ENCODE measurements at regions not wholly inside any gene's neighbourhood (a gene's known extent, or its start where the extent isn't known, plus 50 kb on each side); places are given as distances from the start of the nearest gene placed in this dataset.
"Not testable (repeated sequence)": the region's sequence is repeated elsewhere in the genome, so short reads cannot be mapped to it uniquely, and the experiment has no call there.

- DNase-seq (ENCODE audit: low read depth, low spot score), result no peak
Observed at GRCh38 chr9:110089681-110090370, 118.1 kb downstream of the C9orf152 start.

- no peak for DNase-seq (ENCODE audit: low read depth, low spot score)
Observed at GRCh38 chr9:110092792-110093191, 115.2 kb downstream of the C9orf152 start.

DNA sequence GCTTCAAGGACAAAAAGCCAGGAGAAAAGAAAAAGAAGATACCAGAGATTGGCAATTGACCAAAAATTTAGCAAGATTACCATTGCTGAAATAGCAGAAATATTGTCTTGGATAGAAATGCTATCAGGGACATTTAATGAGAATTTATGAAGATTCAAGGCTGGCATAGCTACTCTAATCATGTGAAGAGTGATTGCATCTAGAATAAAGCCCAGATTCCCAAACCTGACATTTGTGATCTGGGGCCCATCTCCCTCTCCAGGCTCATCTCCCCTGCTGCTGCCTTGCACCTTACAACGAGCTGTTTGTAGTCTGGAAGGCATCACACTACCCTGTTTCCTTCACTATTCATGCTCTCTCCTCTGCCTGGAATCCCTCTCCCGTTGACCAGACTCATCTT is 114.5 kb downstream of the C9orf152 start:
- no peak for DNase-seq (ENCODE audit: low read depth, low spot score)

- DNase-seq (ENCODE audit: low read depth, low spot score), result no peak
Observed at GRCh38 chr9:110093871-110094270, 114.1 kb downstream of the C9orf152 start.

DNA sequence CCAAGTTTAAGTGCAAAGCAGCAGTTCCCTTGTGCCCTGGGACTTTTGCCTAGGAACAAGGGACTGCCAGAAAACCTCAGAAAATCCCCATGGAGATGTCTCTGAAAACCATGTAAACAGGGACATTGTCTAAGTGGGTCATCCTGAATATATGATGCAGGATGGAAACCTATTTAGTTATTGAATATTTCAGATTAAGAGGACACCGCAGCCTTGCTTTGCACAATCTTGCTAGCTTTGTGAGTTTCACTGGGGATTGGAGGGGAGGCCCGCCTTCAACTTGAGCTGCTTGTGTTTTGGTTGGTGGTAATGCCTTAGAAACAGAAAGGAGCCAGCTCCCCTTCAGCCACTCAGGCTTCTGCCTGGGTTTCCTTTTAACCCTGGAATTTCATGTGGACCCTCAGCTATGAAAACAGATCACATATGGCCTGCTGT is 112.8 kb downstream of the C9orf152 start:
- DNase-seq (ENCODE audit: low read depth, low spot score), result no peak

GRCh38 chr9:110095776-110096175 is 112.2 kb downstream of the C9orf152 start:
- no peak for DNase-seq (ENCODE audit: low read depth, low spot score)

DNA sequence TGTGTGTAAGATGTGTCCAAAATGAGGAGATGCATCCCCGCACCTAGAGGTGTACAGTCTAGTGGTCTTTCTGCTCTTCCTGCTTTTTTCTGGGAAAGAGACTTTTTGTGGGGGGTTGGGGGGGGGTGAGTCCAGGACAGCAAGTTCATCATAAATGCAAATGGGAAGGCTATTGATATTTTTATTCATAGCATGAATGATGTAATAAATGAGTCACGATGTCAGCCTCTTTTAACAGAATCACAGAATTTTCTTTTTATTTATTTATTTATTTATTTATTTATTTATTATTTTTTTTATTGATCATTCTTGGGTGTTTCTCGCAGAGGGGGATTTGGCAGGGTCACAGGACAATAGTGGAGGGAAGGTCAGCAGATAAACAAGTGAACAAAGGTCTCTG is 111.3 kb downstream of the C9orf152 start:
- not testable (repeated sequence) for DNase-seq (ENCODE audit: low read depth, low spot score)

- DNase-seq (ENCODE audit: low read depth, low spot score), result no peak
Observed at GRCh38 chr9:110099236-110100095, 108.5 kb downstream of the C9orf152 start.

DNA sequence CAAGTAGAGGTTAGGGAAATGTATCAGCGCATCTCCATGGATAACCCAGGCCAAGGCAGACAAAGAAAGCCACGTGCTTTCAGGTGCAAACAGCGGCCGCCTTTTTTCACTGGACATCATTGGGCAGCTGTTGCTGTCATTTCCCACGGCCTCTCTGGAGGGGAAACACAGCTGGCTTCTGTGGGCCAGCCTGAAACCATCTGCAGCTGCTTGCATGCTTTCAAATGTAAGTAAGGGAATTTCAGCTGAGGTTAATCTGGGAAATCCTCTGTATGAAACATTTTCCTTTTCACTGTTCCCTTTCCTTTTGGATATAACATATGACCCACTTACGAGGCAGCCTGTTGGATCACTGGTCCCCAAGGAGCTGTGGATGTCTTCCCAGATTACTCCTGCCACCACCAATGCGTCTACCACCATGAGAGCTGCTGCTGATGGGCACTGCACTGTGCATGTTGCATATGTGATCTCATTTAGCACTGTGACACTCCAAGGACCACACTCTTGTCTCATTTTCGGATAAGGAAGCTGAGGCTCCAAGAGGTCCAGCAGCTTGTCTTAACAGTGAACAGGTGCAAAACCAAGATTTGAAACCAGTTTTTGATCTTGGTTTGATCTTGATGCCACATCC is 106.3 kb downstream of the C9orf152 start:
- DNase-seq (ENCODE audit: low read depth, low spot score), result no peak

GRCh38 chr9:110103257-110103656 is 104.7 kb downstream of the C9orf152 start:
- no peak for DNase-seq (ENCODE audit: low read depth, low spot score)

- DNase-seq (ENCODE audit: low read depth, low spot score), result peak; percentile 63
Observed at GRCh38 chr9:110104261-110104809, 103.6 kb downstream of the C9orf152 start.

GRCh38 chr9:110105107-110105506 is 102.9 kb downstream of the C9orf152 start:
- DNase-seq (ENCODE audit: low read depth, low spot score), result no peak

DNA sequence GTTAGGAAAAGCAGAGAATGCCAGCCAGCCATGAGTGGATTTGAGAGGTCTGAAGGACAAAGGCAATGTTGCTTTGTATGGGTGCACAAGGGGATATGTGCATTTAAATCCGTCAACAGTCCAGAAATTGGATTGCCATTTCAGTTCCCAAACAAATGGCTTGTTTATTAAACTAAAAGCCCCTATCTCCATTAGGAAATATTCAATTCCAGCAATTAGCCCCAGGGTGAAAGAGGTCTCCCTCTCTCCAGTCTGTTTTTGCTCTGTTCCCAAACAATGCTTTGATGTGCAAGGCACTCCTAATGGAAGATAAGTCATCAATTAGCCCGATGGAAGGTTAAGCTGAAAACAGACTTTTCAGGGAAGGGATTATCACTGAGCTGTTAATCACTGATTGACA is 101.3 kb downstream of the C9orf152 start:
- DNase-seq (ENCODE audit: low read depth, low spot score), result peak; percentile 62

DNA sequence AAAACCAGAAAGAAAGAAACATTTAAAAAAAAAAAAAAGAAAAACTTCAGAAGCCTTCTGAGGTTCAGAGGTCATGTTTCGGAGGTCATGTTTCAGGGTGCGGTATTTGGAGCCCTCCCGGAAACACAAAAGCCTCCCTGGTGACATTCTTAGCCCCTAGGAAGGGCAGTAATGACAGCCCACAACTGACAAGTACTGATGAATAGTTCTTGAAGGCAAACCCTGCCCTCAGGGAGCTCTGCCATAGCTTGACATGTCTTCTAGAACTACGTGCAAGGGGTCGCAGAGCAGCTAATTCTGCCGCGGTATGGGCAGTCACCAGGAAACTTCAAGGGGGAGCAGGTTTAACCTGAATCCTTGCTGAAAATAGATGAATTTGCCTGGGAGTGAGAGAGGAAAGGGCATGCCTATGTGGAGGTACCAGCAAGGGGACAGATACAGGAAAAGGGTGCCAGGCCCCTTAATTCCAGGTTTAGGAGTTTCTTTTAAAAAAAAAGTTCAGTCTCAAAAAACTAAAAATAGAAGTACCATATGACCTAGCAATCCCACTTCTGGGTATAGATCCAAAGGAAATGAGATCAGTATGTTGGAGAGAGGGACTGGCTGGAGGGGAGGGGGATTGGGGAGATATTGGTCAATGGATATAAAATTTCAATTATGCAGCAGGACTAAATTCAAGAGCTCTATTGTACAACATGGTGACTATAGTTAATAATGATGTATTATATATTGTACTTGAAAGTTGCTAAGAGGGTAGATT is 98.4 kb downstream of the C9orf152 start:
- peak; percentile 87 for DNase-seq (ENCODE audit: low read depth, low spot score)

- no peak for DNase-seq (ENCODE audit: low read depth, low spot score)
Observed at GRCh38 chr9:110110154-110110553, 97.8 kb downstream of the C9orf152 start.

DNA sequence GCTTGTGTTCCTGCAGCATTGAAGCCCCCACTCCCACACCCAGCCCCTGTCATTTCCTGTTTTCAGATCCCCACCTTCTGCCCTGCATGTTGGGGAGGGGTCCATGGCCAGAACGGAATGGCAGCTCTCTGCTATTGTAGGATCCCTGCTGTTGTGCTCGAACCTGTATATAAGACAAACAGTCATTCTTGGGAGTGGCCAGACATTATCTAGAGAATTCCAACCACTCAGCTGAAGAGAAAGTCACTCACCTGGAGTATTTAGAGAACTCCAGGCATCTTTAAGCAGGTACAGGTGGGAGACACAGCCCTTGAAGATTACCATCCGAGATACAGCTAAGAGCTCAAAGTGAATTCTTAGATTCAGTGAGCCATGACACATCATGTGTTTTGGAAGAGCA is 96.1 kb downstream of the C9orf152 start:
- no peak for DNase-seq (ENCODE audit: low read depth, low spot score)

DNA sequence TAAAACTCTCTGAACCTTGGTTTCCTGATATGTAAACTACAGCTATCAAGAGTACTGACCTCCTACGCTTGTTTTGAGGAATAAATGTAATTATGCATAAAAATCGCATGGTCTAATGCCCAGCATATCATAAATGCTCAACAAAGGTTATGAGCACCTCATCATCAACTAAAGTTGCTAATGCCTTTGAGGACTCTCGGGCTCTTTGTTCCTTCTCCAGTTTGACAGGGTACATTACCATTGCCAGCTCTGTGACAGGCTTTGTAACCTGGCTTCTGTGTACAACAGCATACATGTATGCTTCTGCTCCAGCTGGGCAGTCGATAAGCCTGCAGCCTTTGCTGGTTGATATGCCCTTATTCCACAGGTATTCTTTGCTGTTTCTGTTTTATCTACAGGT is 95.2 kb downstream of the C9orf152 start:
- DNase-seq (ENCODE audit: low read depth, low spot score), result no peak

GRCh38 chr9:110114086-110114858 is 93.7 kb downstream of the C9orf152 start:
- no peak for DNase-seq (ENCODE audit: low read depth, low spot score)

DNA sequence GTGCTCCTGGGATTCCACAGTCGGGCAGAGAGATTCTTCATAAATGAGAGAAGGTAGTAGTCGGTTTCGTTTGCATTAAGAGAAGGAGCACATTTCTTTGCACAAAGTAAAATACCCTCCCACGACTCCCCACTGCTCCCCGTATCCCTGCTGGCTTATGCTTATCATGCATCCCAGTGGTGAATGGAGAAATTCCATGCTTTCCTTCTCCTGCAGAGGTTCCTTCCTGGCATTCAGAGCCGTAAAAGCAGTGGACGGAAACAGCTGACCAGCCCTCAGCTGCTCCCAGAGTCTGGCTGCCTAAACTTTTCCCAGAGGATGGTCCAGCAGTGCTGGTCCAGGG is 93.1 kb downstream of the C9orf152 start:
- DNase-seq (ENCODE audit: low read depth, low spot score), result peak; percentile 53

GRCh38 chr9:110115341-110115820 is 92.6 kb downstream of the C9orf152 start:
- no peak for DNase-seq (ENCODE audit: low read depth, low spot score)
